Fibroblast of lung (primary cell): ENCODE measurements at regions not wholly inside any gene's neighbourhood (a gene's known extent, or its start where the extent isn't known, plus 50 kb on each side); places are given as distances from the start of the nearest gene placed in this dataset.

Source experiments
- CTCF ChIP-seq, 2 donors: IDR thresholded peaks in 1 of 2; conservative IDR thresholded peaks in 1 of 2; 1 replicate in 1 of 2; 2 replicates in 1 of 2; pipeline ENCODE4 v1.5.1; 2011 to 2012; ENCODE audit warnings: low read length in 2 of 2, control low read depth in 1 of 2, inconsistent platforms in 1 of 2, low read depth in 1 of 2, mild to moderate bottlenecking in 1 of 2
- EZH2 ChIP-seq: IDR thresholded peaks from 2 replicates; pipeline ENCODE4 v1.5.1; 2012; ENCODE audit warnings: low read length, control low read depth, mild to moderate bottlenecking; ENCODE audit errors: missing control alignments

- TF ChIP-seq CTCF (conservative IDR thresholded peaks at IDR 0.05 in 1 of 2, IDR thresholded peaks at IDR 0.05 in 1 of 2; ENCODE audit: low read depth in 1 of 2, low read length in 2 of 2) (no peak), EZH2 (no peak)
Measured at GRCh38 chr9:87107072-87107471, 159.8 kb upstream of the GAS1 start.
